K562 (cell line): ENCODE measurements at regions not wholly inside any gene's neighbourhood (a gene's known extent, or its start where the extent isn't known, plus 50 kb on each side); places are given as distances from the start of the nearest gene placed in this dataset.

Source experiments
- ATAC-seq: fragments of 200-7000 bp; cut with Tn5 transposase; 3 replicates; pipeline ENCODE4 v1.9.1; 2020; ENCODE audit warnings: moderate library complexity
- BruUV-seq: library from RNA; stranded (reverse); fragments of 400-500 nt; replicated peaks from 2 replicates; lab custom pipeline; 2021; lab: Mats Ljungman, UMichigan
- CTCF ChIA-PET: fragments of 300-600 bp; formaldehyde crosslinking; extraction: SDS; loops from one replicate; lab custom pipeline; 2021; ENCODE audit warnings: low intra/inter-chr PET ratio; lab: Yijun Ruan, JAX
- POLR2A ChIA-PET: fragments of 300-600, 350-650 bp; sonication (Branson Sonifier 250); formaldehyde crosslinking; extraction: SDS; loops from one replicate; lab custom pipeline; 2021; ENCODE audit warnings: antibody characterized with exemption, inconsistent platforms; lab: Yijun Ruan, JAX
- DNase-seq, 4 experiments: peaks; one replicate each; pipeline versions ENCODE4 v3.0.0 to v3.0.0-alpha.2; 2011 to 2018; ENCODE audit warnings: low spot score in 3 of 4, mixed read lengths in 3 of 4; ENCODE audit errors: extremely low read depth in 1 of 4
- FAIRE-seq: peaks from 2 replicates; lab custom pipeline; 2011; peaks lifted over from hg19 to GRCh38; lab: Jason Lieb, UNC
- H2AFZ ChIP-seq: 2 replicates; pipeline ENCODE4 v1.6.0; 2011; ENCODE audit warnings: low read depth, low read length, control low read depth, inconsistent platforms
- H3K27ac ChIP-seq: fragments of 200-600 bp; 3 replicates; pipeline ENCODE4 v1.8.0; 2011; ENCODE audit warnings: low read depth, mild to moderate bottlenecking, control low read depth, inconsistent platforms, low read length, moderate library complexity, mixed read lengths; ENCODE audit errors: extremely low read depth
- H3K27me3 ChIP-seq, 2 experiments: fragments of 300-600 bp in 1 of 2; 2 replicates in 1 of 2; 3 replicates in 1 of 2; pipeline versions ENCODE4 v1.6.0 to v1.8.0; 2011; ENCODE audit warnings: inconsistent platforms in 2 of 2, low read length in 2 of 2, mild to moderate bottlenecking in 1 of 2, mixed read lengths in 1 of 2, moderate library complexity in 1 of 2; ENCODE audit not compliant: control insufficient read depth in 2 of 2, insufficient read depth in 2 of 2
- H3K36me3 ChIP-seq: fragments of 300-600 bp; 3 replicates; pipeline ENCODE4 v1.8.0; 2011; ENCODE audit warnings: mild to moderate bottlenecking, low read length, inconsistent platforms; ENCODE audit not compliant: control insufficient read depth, insufficient read depth
- H3K4me1 ChIP-seq, 2 experiments: fragments of 200-600 bp in 1 of 2; replicated peaks in 1 of 2; 2 replicates in 1 of 2; 3 replicates in 1 of 2; pipeline versions ENCODE4 v1.5.1 to v1.8.0; 2011; ENCODE audit warnings: inconsistent platforms in 2 of 2, low read length in 2 of 2, mild to moderate bottlenecking in 1 of 2, mixed read lengths in 1 of 2, moderate library complexity in 1 of 2; ENCODE audit not compliant: control insufficient read depth in 2 of 2, insufficient read depth in 2 of 2
- H3K4me2 ChIP-seq: 2 replicates; pipeline ENCODE4 v1.6.1; 2011; ENCODE audit warnings: low read length, control low read depth, inconsistent platforms, mixed read lengths; ENCODE audit not compliant: insufficient read depth
- H3K4me3 ChIP-seq: fragments of 200-600 bp; sonication (generic), shearing (Covaris generic); 2 replicates; pipeline ENCODE4 v1.5.1; 2016; ENCODE audit warnings: control low read depth, inconsistent platforms
- H3K79me2 ChIP-seq: fragments of 200-600 bp; 3 replicates; pipeline ENCODE4 v1.8.0; 2011; ENCODE audit warnings: low read length, inconsistent platforms; ENCODE audit not compliant: control insufficient read depth, insufficient read depth
- H3K9ac ChIP-seq, 2 experiments: 2 replicates each; pipeline versions ENCODE4 v1.6.0 to v1.6.1; 2011; ENCODE audit warnings: low read depth in 2 of 2, low read length in 2 of 2, control low read depth in 1 of 2, inconsistent platforms in 1 of 2, mild to moderate bottlenecking in 1 of 2, mixed read lengths in 1 of 2; ENCODE audit not compliant: insufficient read depth in 1 of 2
- H3K9me1 ChIP-seq: one replicate; pipeline ENCODE4 v1.6.0; 2011; ENCODE audit warnings: inconsistent platforms, mild to moderate bottlenecking, low read length, moderate library complexity; ENCODE audit not compliant: control insufficient read depth, insufficient read depth
- H3K9me3 ChIP-seq: replicated peaks from 2 replicates; pipeline ENCODE4 v1.5.1; 2011; ENCODE audit warnings: low read depth, low read length, inconsistent platforms; ENCODE audit not compliant: control insufficient read depth, insufficient read depth
- H4K20me1 ChIP-seq: replicated peaks from 2 replicates; pipeline ENCODE4 v1.6.1; 2011; ENCODE audit warnings: low read length, inconsistent platforms, mixed read lengths; ENCODE audit not compliant: control insufficient read depth, insufficient read depth
- CBX2 ChIP-seq: fragments of 200-600 bp; sonication (generic); IDR thresholded peaks from one replicate; pipeline ENCODE4 v1.6.1; 2012; ENCODE audit warnings: mild to moderate bottlenecking, low read length, inconsistent platforms; ENCODE audit not compliant: insufficient read depth, poor library complexity, severe bottlenecking
- E4F1 ChIP-seq: fragments of 250-450 bp; sonication (Bioruptor Pico); IDR thresholded peaks from 2 replicates; pipeline ENCODE4 v1.5.0; 2021; ENCODE audit warnings: mild to moderate bottlenecking, borderline replicate concordance
- ELF1 ChIP-seq: fragments of 200-800 bp; sonication (Bioruptor generic); IDR thresholded peaks from 2 replicates; pipeline ENCODE4 v1.6.1; 2016; ENCODE audit warnings: missing genetic modification characterization, missing compliant biosample characterization
- GABPA ChIP-seq: fragments of 200-800 bp; sonication (Bioruptor generic); conservative IDR thresholded peaks from 2 replicates; pipeline ENCODE4 v1.6.1; 2016; ENCODE audit warnings: low read depth, missing genetic modification characterization, missing compliant biosample characterization
- HSF4 ChIP-seq: fragments of 250-450 bp; sonication (Bioruptor Pico); IDR thresholded peaks from 2 replicates; pipeline ENCODE4 v2.1.2; 2022; ENCODE audit warnings: mild to moderate bottlenecking, moderate library complexity, borderline replicate concordance
- ILF3 ChIP-seq: fragments of 450-650 bp; IDR thresholded peaks from 2 replicates; pipeline ENCODE4 v1.6.1; 2018; ENCODE audit warnings: antibody characterized with exemption, mild to moderate bottlenecking, moderate library complexity, borderline replicate concordance
- KLF13 ChIP-seq: fragments of 450-650 bp; IDR thresholded peaks from 2 replicates; pipeline ENCODE4 v1.6.1; 2016; ENCODE audit warnings: missing genetic modification characterization, low read depth, mild to moderate bottlenecking, missing compliant biosample characterization, moderate library complexity, borderline replicate concordance
- MAX ChIP-seq: sonication (generic); formaldehyde crosslinking; IDR thresholded peaks from 2 replicates; pipeline ENCODE4 v1.9.0; 2022; ENCODE audit warnings: mild to moderate bottlenecking, missing genetic modification reagents
- MTA3 ChIP-seq: fragments of 450-650 bp; formaldehyde crosslinking; IDR thresholded peaks from 2 replicates; pipeline ENCODE4 v1.6.1; 2017; ENCODE audit warnings: mild to moderate bottlenecking, borderline replicate concordance
- SMAD2 ChIP-seq: fragments of 150-350 bp; IDR thresholded peaks from 2 replicates; pipeline ENCODE4 v1.6.1; 2014; ENCODE audit warnings: low read depth, mild to moderate bottlenecking, low read length
- TAF1 ChIP-seq: IDR thresholded peaks from 2 replicates; pipeline ENCODE4 v1.6.1; 2011; ENCODE audit warnings: mild to moderate bottlenecking, low read length, moderate library complexity; ENCODE audit not compliant: insufficient read depth, control insufficient read depth, severe bottlenecking; ENCODE audit errors: extremely low read depth
- THAP7 ChIP-seq: fragments of 250-450 bp; sonication (Bioruptor Pico); IDR thresholded peaks from 2 replicates; pipeline ENCODE4 v1.5.0; 2021
- WHSC1 ChIP-seq: IDR thresholded peaks from one replicate; pipeline ENCODE4 v1.6.1; 2012; ENCODE audit warnings: low read length, control low read depth, inconsistent platforms
- ZNF23 ChIP-seq: fragments of 250-450 bp; sonication (Bioruptor Pico); IDR thresholded peaks from 2 replicates; pipeline ENCODE4 v1.4.0; 2020; ENCODE audit warnings: mild to moderate bottlenecking
- WGBS: fragments of 100-300 bp; shearing (Covaris generic); methylation state at CpG from one replicate; pipeline ENCODE4 v1.1.6; 2016; ENCODE audit warnings: low coverage, mixed read lengths; ENCODE audit not compliant: insufficient coverage; ENCODE audit errors: missing lambda C conversion rate; 5-methylcytosine and 5-hydroxymethylcytosine counted together
- in situ Hi-C: fragments of 300-500 bp; cut with MboI; formaldehyde crosslinking; loops from 4 replicates; pipeline ENCODE4 v1.15.0; 2018; ENCODE audit warnings: inconsistent platforms, mixed read lengths
- intact Hi-C: fragments of 100-400 bp; cut with micrococcal nuclease; formaldehyde crosslinking; loops from 2 replicates; pipeline ENCODE4 v1.14.2; 2022
- TF ChIP-seq, protein P1 (sequence below): sonication (generic); formaldehyde crosslinking; IDR thresholded peaks from 2 replicates; pipeline ENCODE4 v1.8.1; 2023; ENCODE audit warnings: missing genetic modification reagents, mild to moderate bottlenecking, borderline replicate concordance

- Histone ChIP-seq H4K20me1 (0 out of 2 replicates have a peak, but pooled peaks cover 4% of the 10 kb centered on the region), H3K79me2 (no peaks in the 10 kb centered on the region), H3K4me3 (no peak overlapping the region), H3K4me2 (no peak overlapping the region), H3K36me3 (no peaks in the 10 kb centered on the region), H3K9ac (no peak overlapping the region), H3K9me3 (no peaks in the 10 kb centered on the region), H3K27me3 (no peaks in the 10 kb centered on the region), H3K27ac (no peak overlapping the region), H3K4me1 (peaks cover 0 to 3% of the 10 kb centered on the region in 2 experiments; a peak in 1 of 5 replicates), H3K9me1 (no peaks in the 10 kb centered on the region), H2AFZ (no peak overlapping the region)
- FAIRE-seq, result no peak
- POLR2A ChIA-PET, result no interaction called here
- ATAC-seq, result no peak
- intact Hi-C loops, result no loop called here
- no peak for DNase-seq
- in situ Hi-C loops, result no loop called here
- BruUV-seq, result no TSS peak
- WGBS, result 64% methylated on average over 6 of the region's 12 CpGs
- CTCF ChIA-PET, result no interaction called here
- TF ChIP-seq, protein P1, sequence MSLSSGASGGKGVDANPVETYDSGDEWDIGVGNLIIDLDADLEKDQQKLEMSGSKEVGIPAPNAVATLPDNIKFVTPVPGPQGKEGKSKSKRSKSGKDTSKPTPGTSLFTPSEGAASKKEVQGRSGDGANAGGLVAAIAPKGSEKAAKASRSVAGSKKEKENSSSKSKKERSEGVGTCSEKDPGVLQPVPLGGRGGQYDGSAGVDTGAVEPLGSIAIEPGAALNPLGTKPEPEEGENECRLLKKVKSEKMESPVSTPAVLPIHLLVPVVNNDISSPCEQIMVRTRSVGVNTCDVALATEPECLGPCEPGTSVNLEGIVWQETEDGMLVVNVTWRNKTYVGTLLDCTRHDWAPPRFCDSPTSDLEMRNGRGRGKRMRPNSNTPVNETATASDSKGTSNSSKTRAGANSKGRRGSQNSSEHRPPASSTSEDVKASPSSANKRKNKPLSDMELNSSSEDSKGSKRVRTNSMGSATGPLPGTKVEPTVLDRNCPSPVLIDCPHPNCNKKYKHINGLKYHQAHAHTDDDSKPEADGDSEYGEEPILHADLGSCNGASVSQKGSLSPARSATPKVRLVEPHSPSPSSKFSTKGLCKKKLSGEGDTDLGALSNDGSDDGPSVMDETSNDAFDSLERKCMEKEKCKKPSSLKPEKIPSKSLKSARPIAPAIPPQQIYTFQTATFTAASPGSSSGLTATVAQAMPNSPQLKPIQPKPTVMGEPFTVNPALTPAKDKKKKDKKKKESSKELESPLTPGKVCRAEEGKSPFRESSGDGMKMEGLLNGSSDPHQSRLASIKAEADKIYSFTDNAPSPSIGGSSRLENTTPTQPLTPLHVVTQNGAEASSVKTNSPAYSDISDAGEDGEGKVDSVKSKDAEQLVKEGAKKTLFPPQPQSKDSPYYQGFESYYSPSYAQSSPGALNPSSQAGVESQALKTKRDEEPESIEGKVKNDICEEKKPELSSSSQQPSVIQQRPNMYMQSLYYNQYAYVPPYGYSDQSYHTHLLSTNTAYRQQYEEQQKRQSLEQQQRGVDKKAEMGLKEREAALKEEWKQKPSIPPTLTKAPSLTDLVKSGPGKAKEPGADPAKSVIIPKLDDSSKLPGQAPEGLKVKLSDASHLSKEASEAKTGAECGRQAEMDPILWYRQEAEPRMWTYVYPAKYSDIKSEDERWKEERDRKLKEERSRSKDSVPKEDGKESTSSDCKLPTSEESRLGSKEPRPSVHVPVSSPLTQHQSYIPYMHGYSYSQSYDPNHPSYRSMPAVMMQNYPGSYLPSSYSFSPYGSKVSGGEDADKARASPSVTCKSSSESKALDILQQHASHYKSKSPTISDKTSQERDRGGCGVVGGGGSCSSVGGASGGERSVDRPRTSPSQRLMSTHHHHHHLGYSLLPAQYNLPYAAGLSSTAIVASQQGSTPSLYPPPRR (CRISPR knock-in tag), result no peak
- TF ChIP-seq THAP7 (CRISPR knock-in tag), result no peak
- TF ChIP-seq MTA3, result no peak
- TF ChIP-seq WHSC1, result no peak
- no peak for TF ChIP-seq TAF1
- no peak for TF ChIP-seq ILF3
- TF ChIP-seq GABPA, result no peak
- TF ChIP-seq ZNF23 (CRISPR knock-in tag), result no peak
- no peak for TF ChIP-seq ELF1 (tag)
- TF ChIP-seq E4F1 (CRISPR knock-in tag), result no peak
- no peak for TF ChIP-seq CBX2
- TF ChIP-seq SMAD2, result no peak
- TF ChIP-seq MAX (CRISPR knock-in tag), result no peak
- TF ChIP-seq KLF13, result no peak
- TF ChIP-seq HSF4, result no peak
Measured at GRCh38 chr22:49418943-49419342, 408.7 kb downstream of the BRD1 start.
